22Rv1 (cell line): ENCODE measurements at regions not wholly inside any gene's neighbourhood (a gene's known extent, or its start where the extent isn't known, plus 50 kb on each side); places are given as distances from the start of the nearest gene placed in this dataset.

Experiments
- CTCF ChIP-seq: fragments of 450-650 bp; IDR thresholded peaks from 2 replicates; pipeline ENCODE4 v1.5.1; 2017; ENCODE audit warnings: mild to moderate bottlenecking
- ZFX ChIP-seq: fragments of 450-650 bp; IDR thresholded peaks from 2 replicates; pipeline ENCODE4 v1.6.1; 2017; ENCODE audit warnings: antibody characterized with exemption, borderline replicate concordance

GRCh38 chr2:19262150-19262549, 96.3 kb downstream of the OSR1 start:
- TF ChIP-seq CTCF (no peak), ZFX (no peak)
